HG03439 (cell line): ENCODE measurements at regions not wholly inside any gene's neighbourhood (a gene's known extent, or its start where the extent isn't known, plus 50 kb on each side); places are given as distances from the start of the nearest gene placed in this dataset.

Source experiments
- ATAC-seq: cut with Tn5 transposase; IDR thresholded peaks from one replicate; pipeline ENCODE4 v1.9.1; 2021; ENCODE audit warnings: mild to moderate bottlenecking, moderate library complexity; ENCODE audit not compliant: unreplicated experiment

GRCh38 chr6:122524056-122524455 lies 52.4 kb upstream of the SERINC1 start:
- no peak for ATAC-seq

- ATAC-seq = peak; percentile 96
Observed at GRCh38 chr6:122530440-122531046, 58.9 kb upstream of the SERINC1 start.

GRCh38 chr6:122548281-122548680 lies 61.9 kb upstream of the PKIB start:
- ATAC-seq = no peak

- no peak for ATAC-seq
Observed at GRCh38 chr6:122548820-122549219, 61.4 kb upstream of the PKIB start.

- ATAC-seq = no peak
Observed at GRCh38 chr6:122553697-122554096, 56.5 kb upstream of the PKIB start.

- ATAC-seq = no peak
Observed at GRCh38 chr6:122555561-122555960, 54.6 kb upstream of the PKIB start.

GRCh38 chr6:122558080-122558479 lies 52.1 kb upstream of the PKIB start:
- ATAC-seq = no peak
